HTR-8/SVneo (cell line): ENCODE measurements at regions not wholly inside any gene's neighbourhood (a gene's known extent, or its start where the extent isn't known, plus 50 kb on each side); places are given as distances from the start of the nearest gene placed in this dataset.

ENCODE experiments used
- DNase-seq: peaks from one replicate; pipeline ENCODE4 v3.0.0; 2011; ENCODE audit warnings: low spot score, mixed read lengths; ENCODE audit not compliant: insufficient read length
- FAIRE-seq: peaks from 2 replicates; lab custom pipeline; 2011; peaks lifted over from hg19 to GRCh38; lab: Jason Lieb, UNC

GRCh38 chr18:37675699-37676098, 110.1 kb upstream of the CELF4 start:
- FAIRE-seq (no peak), DNase-seq (no peak)

- FAIRE-seq (no peak), DNase-seq (no peak)
Observed at GRCh38 chr18:37674570-37674969, 109.0 kb upstream of the CELF4 start.

GRCh38 chr18:37673671-37674070, 108.1 kb upstream of the CELF4 start:
- DNase-seq (no peak), FAIRE-seq (no peak)

- no peak for DNase-seq
- FAIRE-seq, result no peak
Observed at GRCh38 chr18:37672932-37673595, 107.5 kb upstream of the CELF4 start.

- DNase-seq (no peak), FAIRE-seq (no peak)
Observed at GRCh38 chr18:37672001-37672400, 106.4 kb upstream of the CELF4 start.

GRCh38 chr18:37671530-37671929, 105.9 kb upstream of the CELF4 start:
- FAIRE-seq (no peak), DNase-seq (no peak)

- no peak for FAIRE-seq
Observed at GRCh38 chr18:37671119-37671518, 105.5 kb upstream of the CELF4 start.

GRCh38 chr18:37669991-37670534, 104.5 kb upstream of the CELF4 start:
- no peak for FAIRE-seq

More at GRCh38 chr18:37671119-37671518, 105.5 kb upstream of the CELF4 start:
- no peak for DNase-seq

GRCh38 chr18:37668971-37669747, 103.6 kb upstream of the CELF4 start:
- DNase-seq, result no peak

More at GRCh38 chr18:37669991-37670534, 104.5 kb upstream of the CELF4 start:
- no peak for DNase-seq

GRCh38 chr18:37667836-37668235, 102.2 kb upstream of the CELF4 start:
- FAIRE-seq (no peak), DNase-seq (no peak)

More at GRCh38 chr18:37668971-37669747, 103.6 kb upstream of the CELF4 start:
- FAIRE-seq, result no peak

GRCh38 chr18:37666991-37667390, 101.4 kb upstream of the CELF4 start:
- no peak for FAIRE-seq

GRCh38 chr18:37666451-37666850, 100.9 kb upstream of the CELF4 start:
- FAIRE-seq (no peak), DNase-seq (no peak)

More at GRCh38 chr18:37666991-37667390, 101.4 kb upstream of the CELF4 start:
- no peak for DNase-seq

- FAIRE-seq (no peak), DNase-seq (no peak)
Observed at GRCh38 chr18:37665346-37665745, 99.7 kb upstream of the CELF4 start.

GRCh38 chr18:37663446-37663845, 97.8 kb upstream of the CELF4 start:
- FAIRE-seq (no peak), DNase-seq (no peak)

GRCh38 chr18:37662546-37663339, 97.1 kb upstream of the CELF4 start:
- FAIRE-seq (no peak), DNase-seq (no peak)

- no peak for FAIRE-seq
- DNase-seq, result no peak
Observed at GRCh38 chr18:37662099-37662498, 96.5 kb upstream of the CELF4 start.

- no peak for DNase-seq
- no peak for FAIRE-seq
Observed at GRCh38 chr18:37661478-37661877, 95.9 kb upstream of the CELF4 start.

GRCh38 chr18:37661061-37661460, 95.5 kb upstream of the CELF4 start:
- DNase-seq, result no peak
- no peak for FAIRE-seq

- FAIRE-seq, result no peak
Observed at GRCh38 chr18:37660658-37661057, 95.1 kb upstream of the CELF4 start.

GRCh38 chr18:37659906-37660305, 94.3 kb upstream of the CELF4 start:
- DNase-seq (no peak), FAIRE-seq (no peak)

More at GRCh38 chr18:37660658-37661057, 95.1 kb upstream of the CELF4 start:
- no peak for DNase-seq
